Gastroesophageal sphincter (tissue), 3 donors: ENCODE measurements at regions not wholly inside any gene's neighbourhood (a gene's known extent, or its start where the extent isn't known, plus 50 kb on each side); places are given as distances from the start of the nearest gene placed in this dataset.
"Not testable (repeated sequence)": the region's sequence is repeated elsewhere in the genome, so short reads cannot be mapped to it uniquely, and the experiment has no call there.

Experiments
- POLR2A ChIP-seq, 2 donors: fragments of 450-650 bp; IDR thresholded peaks; one replicate each; pipeline ENCODE4 v1.6.1; 2017; ENCODE audit warnings: antibody characterized with exemption in 2 of 2, mild to moderate bottlenecking in 2 of 2, moderate library complexity in 1 of 2
- TF ChIP-seq, protein P1 (sequence below), 4 experiments: fragments of 200-600 bp in 2 of 4; fragments of 450-650 bp in 2 of 4; sonication (generic) in 1 of 4; IDR thresholded peaks; one replicate each; pipeline ENCODE4 v1.5.1; 2017 to 2019; ENCODE audit warnings: antibody characterized with exemption in 4 of 4, mild to moderate bottlenecking in 2 of 4, moderate library complexity in 2 of 4

DNA sequence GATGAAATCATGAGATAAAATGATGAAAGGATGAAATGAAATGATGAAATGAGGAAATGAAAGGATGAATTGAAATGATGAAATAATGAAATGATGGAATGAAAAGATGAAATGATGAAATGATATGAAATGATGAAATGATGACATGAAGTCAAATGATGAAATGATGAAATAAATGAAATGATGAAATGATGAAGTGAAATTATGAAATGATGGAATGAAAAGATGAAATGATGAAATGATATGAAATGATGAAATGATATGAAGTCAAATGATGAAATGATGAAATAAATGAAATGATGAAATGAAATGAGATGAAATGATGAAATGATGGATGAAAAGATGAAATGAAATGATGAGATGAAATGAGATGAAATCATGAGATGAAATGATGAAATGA is 1348.4 kb downstream of the TP53TG3F start:
- not testable (repeated sequence) for TF ChIP-seq POLR2A (IDR thresholded peaks at IDR 0.05)
- TF ChIP-seq, protein P1, sequence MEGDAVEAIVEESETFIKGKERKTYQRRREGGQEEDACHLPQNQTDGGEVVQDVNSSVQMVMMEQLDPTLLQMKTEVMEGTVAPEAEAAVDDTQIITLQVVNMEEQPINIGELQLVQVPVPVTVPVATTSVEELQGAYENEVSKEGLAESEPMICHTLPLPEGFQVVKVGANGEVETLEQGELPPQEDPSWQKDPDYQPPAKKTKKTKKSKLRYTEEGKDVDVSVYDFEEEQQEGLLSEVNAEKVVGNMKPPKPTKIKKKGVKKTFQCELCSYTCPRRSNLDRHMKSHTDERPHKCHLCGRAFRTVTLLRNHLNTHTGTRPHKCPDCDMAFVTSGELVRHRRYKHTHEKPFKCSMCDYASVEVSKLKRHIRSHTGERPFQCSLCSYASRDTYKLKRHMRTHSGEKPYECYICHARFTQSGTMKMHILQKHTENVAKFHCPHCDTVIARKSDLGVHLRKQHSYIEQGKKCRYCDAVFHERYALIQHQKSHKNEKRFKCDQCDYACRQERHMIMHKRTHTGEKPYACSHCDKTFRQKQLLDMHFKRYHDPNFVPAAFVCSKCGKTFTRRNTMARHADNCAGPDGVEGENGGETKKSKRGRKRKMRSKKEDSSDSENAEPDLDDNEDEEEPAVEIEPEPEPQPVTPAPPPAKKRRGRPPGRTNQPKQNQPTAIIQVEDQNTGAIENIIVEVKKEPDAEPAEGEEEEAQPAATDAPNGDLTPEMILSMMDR (IDR thresholded peaks at IDR 0.05): not testable (repeated sequence)
